ENCODE measurements at regions not wholly inside any gene's neighbourhood (a gene's known extent, or its start where the extent isn't known, plus 50 kb on each side); places are given as distances from the start of the nearest gene placed in this dataset.

GRCh38 chr7:17061443-17061842 lies 179.7 kb upstream of the AGR3 start:
- no CpG with 5 or more reads among the region's 2 CpGs for WGBS (ENCODE audit: insufficient coverage)
- Histone ChIP-seq H3K27ac (ENCODE audit: low read length) (no peak overlapping the region), H3K4me1 (ENCODE audit: control insufficient read depth, insufficient read depth, low read length) (no peaks in the 10 kb centered on the region)

GRCh38 chr7:17062151-17063044 lies 180.6 kb upstream of the AGR3 start:
- no peaks in the 10 kb centered on the region for H3K4me1 ChIP-seq (ENCODE audit: control insufficient read depth, insufficient read depth, low read length)
- no peaks in the 10 kb centered on the region for H3K27me3 ChIP-seq (ENCODE audit: control insufficient read depth, insufficient read depth, low read length)
- H3K27ac ChIP-seq (ENCODE audit: low read length) = no peak overlapping the region
- WGBS (ENCODE audit: insufficient coverage) = no CpG with 5 or more reads among the region's 5 CpGs
- no peak overlapping the region for H3K4me3 ChIP-seq (ENCODE audit: low read length)
- no peaks in the 10 kb centered on the region for H3K9me3 ChIP-seq (replicated peaks; ENCODE audit: control insufficient read depth, low read depth, low read length)
- peak; percentile 55 for DNase-seq
- H3K36me3 ChIP-seq (ENCODE audit: control insufficient read depth, insufficient read depth, low read length) = no peaks in the 10 kb centered on the region

More at GRCh38 chr7:17061443-17061842, 179.7 kb upstream of the AGR3 start:
- DNase-seq = no peak
- H3K36me3 ChIP-seq (ENCODE audit: control insufficient read depth, insufficient read depth, low read length) = no peaks in the 10 kb centered on the region
- H3K4me3 ChIP-seq (ENCODE audit: low read length) = no peak overlapping the region
- H3K27me3 ChIP-seq (ENCODE audit: control insufficient read depth, insufficient read depth, low read length) = no peaks in the 10 kb centered on the region
- no peaks in the 10 kb centered on the region for H3K9me3 ChIP-seq (replicated peaks; ENCODE audit: control insufficient read depth, low read depth, low read length)

- no peaks in the 10 kb centered on the region for H3K4me1 ChIP-seq (ENCODE audit: control insufficient read depth, insufficient read depth, low read length)
- H3K27ac ChIP-seq (ENCODE audit: low read length) = no peak overlapping the region
- H3K36me3 ChIP-seq (ENCODE audit: control insufficient read depth, insufficient read depth, low read length) = no peaks in the 10 kb centered on the region
- H3K4me3 ChIP-seq (ENCODE audit: low read length) = no peak overlapping the region
- H3K27me3 ChIP-seq (ENCODE audit: control insufficient read depth, insufficient read depth, low read length) = no peaks in the 10 kb centered on the region
- DNase-seq = no peak
- H3K9me3 ChIP-seq (replicated peaks; ENCODE audit: control insufficient read depth, low read depth, low read length) = no peaks in the 10 kb centered on the region
Observed at GRCh38 chr7:17063045-17063383, 181.2 kb upstream of the AGR3 start.

- Histone ChIP-seq H3K27ac (ENCODE audit: low read length) (no peak overlapping the region), H3K36me3 (ENCODE audit: control insufficient read depth, insufficient read depth, low read length) (no peaks in the 10 kb centered on the region), H3K4me3 (ENCODE audit: low read length) (no peak overlapping the region), H3K4me1 (ENCODE audit: control insufficient read depth, insufficient read depth, low read length) (no peaks in the 10 kb centered on the region), H3K9me3 (replicated peaks; ENCODE audit: control insufficient read depth, low read depth, low read length) (no peaks in the 10 kb centered on the region), H3K27me3 (ENCODE audit: control insufficient read depth, insufficient read depth, low read length) (no peaks in the 10 kb centered on the region)
- no CpG with 5 or more reads among the region's 1 CpG for WGBS (ENCODE audit: insufficient coverage)
- DNase-seq = no peak
Observed at GRCh38 chr7:17067691-17068090, 185.9 kb upstream of the AGR3 start.

DNA sequence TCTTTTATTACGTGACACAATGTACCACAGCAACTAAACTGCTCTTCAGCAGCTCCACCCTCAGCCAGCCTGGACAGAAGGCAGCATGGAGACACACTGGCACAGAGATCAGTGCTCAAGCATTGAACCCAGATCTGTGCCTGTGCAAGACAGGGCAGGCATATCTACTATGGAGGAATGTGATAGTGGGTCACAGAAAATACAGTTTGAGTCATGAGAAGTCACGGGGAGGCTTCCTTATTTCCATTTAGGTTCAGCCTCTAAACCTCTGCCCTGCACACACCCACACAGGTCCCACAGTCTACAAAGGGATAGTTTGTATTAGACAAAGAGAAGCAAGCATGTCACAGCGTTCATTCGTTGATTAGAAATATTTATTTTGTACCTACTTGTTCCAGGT lies 187.4 kb upstream of the AGR3 start:
- no peak for DNase-seq
- Histone ChIP-seq H3K4me1 (ENCODE audit: control insufficient read depth, insufficient read depth, low read length) (no peaks in the 10 kb centered on the region), H3K36me3 (ENCODE audit: control insufficient read depth, insufficient read depth, low read length) (no peaks in the 10 kb centered on the region), H3K27ac (ENCODE audit: low read length) (no peak overlapping the region), H3K9me3 (replicated peaks; ENCODE audit: control insufficient read depth, low read depth, low read length) (no peaks in the 10 kb centered on the region), H3K27me3 (ENCODE audit: control insufficient read depth, insufficient read depth, low read length) (no peaks in the 10 kb centered on the region), H3K4me3 (ENCODE audit: low read length) (no peak overlapping the region)
- WGBS (ENCODE audit: insufficient coverage) = no CpG with 5 or more reads among the region's 4 CpGs

- Histone ChIP-seq H3K4me1 (ENCODE audit: control insufficient read depth, insufficient read depth, low read length) (no peaks in the 10 kb centered on the region), H3K4me3 (ENCODE audit: low read length) (no peak overlapping the region), H3K9me3 (replicated peaks; ENCODE audit: control insufficient read depth, low read depth, low read length) (no peaks in the 10 kb centered on the region), H3K36me3 (ENCODE audit: control insufficient read depth, insufficient read depth, low read length) (no peaks in the 10 kb centered on the region), H3K27ac (ENCODE audit: low read length) (no peak overlapping the region), H3K27me3 (ENCODE audit: control insufficient read depth, insufficient read depth, low read length) (no peaks in the 10 kb centered on the region)
- 80% methylated on average over 1 of the region's 1 CpG for WGBS (ENCODE audit: insufficient coverage)
- no peak for DNase-seq
Observed at GRCh38 chr7:17070231-17070708, 188.5 kb upstream of the AGR3 start.

DNA sequence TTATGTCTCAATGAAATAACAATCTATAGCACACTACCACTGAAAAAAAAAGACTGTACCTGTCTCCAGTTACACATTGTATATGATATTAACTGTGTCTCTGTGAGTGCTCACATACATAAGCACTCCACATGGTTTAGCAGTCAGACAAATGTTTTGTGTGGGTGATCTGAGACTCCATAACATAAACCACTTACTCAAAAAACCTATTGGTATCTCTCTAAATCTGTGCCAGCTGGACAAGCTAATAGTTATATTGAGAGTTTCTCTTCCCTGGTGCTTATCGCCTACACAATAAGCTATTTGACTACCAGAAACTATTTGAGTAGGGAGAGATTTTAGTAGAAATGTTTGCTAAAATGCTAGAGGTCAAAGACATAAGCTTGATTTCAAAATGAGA lies 190.1 kb upstream of the AGR3 start:
- DNase-seq = no peak
- Histone ChIP-seq H3K9me3 (replicated peaks; ENCODE audit: control insufficient read depth, low read depth, low read length) (no peaks in the 10 kb centered on the region), H3K27ac (ENCODE audit: low read length) (no peak overlapping the region), H3K4me1 (ENCODE audit: control insufficient read depth, insufficient read depth, low read length) (no peaks in the 10 kb centered on the region), H3K27me3 (ENCODE audit: control insufficient read depth, insufficient read depth, low read length) (no peaks in the 10 kb centered on the region), H3K36me3 (ENCODE audit: control insufficient read depth, insufficient read depth, low read length) (no peaks in the 10 kb centered on the region), H3K4me3 (ENCODE audit: low read length) (no peak overlapping the region)
- WGBS (ENCODE audit: insufficient coverage) = no CpG with 5 or more reads among the region's 1 CpG

- Histone ChIP-seq H3K27ac (ENCODE audit: low read length) (no peak overlapping the region), H3K27me3 (ENCODE audit: control insufficient read depth, insufficient read depth, low read length) (no peaks in the 10 kb centered on the region), H3K4me1 (ENCODE audit: control insufficient read depth, insufficient read depth, low read length) (no peaks in the 10 kb centered on the region), H3K36me3 (ENCODE audit: control insufficient read depth, insufficient read depth, low read length) (no peaks in the 10 kb centered on the region), H3K4me3 (ENCODE audit: low read length) (no peak overlapping the region), H3K9me3 (replicated peaks; ENCODE audit: control insufficient read depth, low read depth, low read length) (no peaks in the 10 kb centered on the region)
- 90% methylated on average over 4 of the region's 6 CpGs for WGBS (ENCODE audit: insufficient coverage)
- no peak for DNase-seq
Observed at GRCh38 chr7:17075601-17076255, 193.9 kb upstream of the AGR3 start.

- H3K4me1 ChIP-seq (ENCODE audit: control insufficient read depth, insufficient read depth, low read length) = no peaks in the 10 kb centered on the region
- DNase-seq = no peak
- WGBS (ENCODE audit: insufficient coverage) = 80% methylated on average over 1 of the region's 6 CpGs
- H3K36me3 ChIP-seq (ENCODE audit: control insufficient read depth, insufficient read depth, low read length) = no peaks in the 10 kb centered on the region
- no peak overlapping the region for H3K4me3 ChIP-seq (ENCODE audit: low read length)
- H3K27me3 ChIP-seq (ENCODE audit: control insufficient read depth, insufficient read depth, low read length) = no peaks in the 10 kb centered on the region
- H3K27ac ChIP-seq (ENCODE audit: low read length) = no peak overlapping the region
- no peaks in the 10 kb centered on the region for H3K9me3 ChIP-seq (replicated peaks; ENCODE audit: control insufficient read depth, low read depth, low read length)
Observed at GRCh38 chr7:17078298-17078697, 196.5 kb upstream of the AGR3 start.

GRCh38 chr7:17083392-17084165 lies 201.8 kb upstream of the AGR3 start:
- no CpG with 5 or more reads among the region's 4 CpGs for WGBS (ENCODE audit: insufficient coverage)
- Histone ChIP-seq H3K36me3 (ENCODE audit: control insufficient read depth, insufficient read depth, low read length) (no peaks in the 10 kb centered on the region), H3K9me3 (replicated peaks; ENCODE audit: control insufficient read depth, low read depth, low read length) (no peaks in the 10 kb centered on the region), H3K27ac (ENCODE audit: low read length) (no peak overlapping the region), H3K27me3 (ENCODE audit: control insufficient read depth, insufficient read depth, low read length) (no peaks in the 10 kb centered on the region), H3K4me1 (ENCODE audit: control insufficient read depth, insufficient read depth, low read length) (no peaks in the 10 kb centered on the region), H3K4me3 (ENCODE audit: low read length) (no peak overlapping the region)
- DNase-seq = no peak
